ENCODE measurements at regions not wholly inside any gene's neighbourhood (a gene's known extent, or its start where the extent isn't known, plus 50 kb on each side); places are given as distances from the start of the nearest gene placed in this dataset.
A peak's percentile ranks its signal among the peaks of the same experiment; 100 is the strongest.

- FAIRE-seq (no peak), DNase-seq (ENCODE audit: low spot score) (no peak)
Observed at GRCh38 chr2:64336171-64336570, 117.8 kb upstream of the LGALSL start.

GRCh38 chr2:64337314-64337713 is 116.6 kb upstream of the LGALSL start:
- DNase-seq (ENCODE audit: low spot score) (no peak), FAIRE-seq (no peak)

GRCh38 chr2:64338108-64338507 is 115.9 kb upstream of the LGALSL start:
- FAIRE-seq (no peak), DNase-seq (ENCODE audit: low spot score) (no peak)

- no peak for DNase-seq (ENCODE audit: low spot score)
- no peak for FAIRE-seq
Observed at GRCh38 chr2:64338910-64339500, 115.0 kb upstream of the LGALSL start.

GRCh38 chr2:64341461-64341860 is 112.5 kb upstream of the LGALSL start:
- DNase-seq (ENCODE audit: low spot score): no peak
- no peak for FAIRE-seq

GRCh38 chr2:64342195-64343099 is 111.5 kb upstream of the LGALSL start:
- FAIRE-seq: no peak
- DNase-seq (ENCODE audit: low spot score): no peak

- FAIRE-seq (no peak), DNase-seq (ENCODE audit: low spot score) (no peak)
Observed at GRCh38 chr2:64344999-64345576, 108.9 kb upstream of the LGALSL start.

GRCh38 chr2:64345998-64346397 is 108.0 kb upstream of the LGALSL start:
- FAIRE-seq: no peak
- DNase-seq (ENCODE audit: low spot score): no peak

- FAIRE-seq (peak; percentile 83), DNase-seq (ENCODE audit: low spot score) (no peak)
Observed at GRCh38 chr2:64348386-64349130, 105.4 kb upstream of the LGALSL start.

GRCh38 chr2:64349131-64349530 is 104.8 kb upstream of the LGALSL start:
- no peak for DNase-seq (ENCODE audit: low spot score)
- FAIRE-seq: no peak

GRCh38 chr2:64350996-64351395 is 103.0 kb upstream of the LGALSL start:
- DNase-seq (ENCODE audit: low spot score): no peak
- FAIRE-seq: no peak

GRCh38 chr2:64352292-64352691 is 101.7 kb upstream of the LGALSL start:
- DNase-seq (ENCODE audit: low spot score) (no peak), FAIRE-seq (no peak)

GRCh38 chr2:64354857-64355680 is 98.9 kb upstream of the LGALSL start:
- FAIRE-seq (peak; percentile 69), DNase-seq (ENCODE audit: low spot score) (peak; percentile 89)

GRCh38 chr2:64356906-64357305 is 97.1 kb upstream of the LGALSL start:
- FAIRE-seq (no peak), DNase-seq (ENCODE audit: low spot score) (no peak)

GRCh38 chr2:64359171-64359891 is 94.6 kb upstream of the LGALSL start:
- DNase-seq (ENCODE audit: low spot score): no peak
- FAIRE-seq: no peak

GRCh38 chr2:64359892-64360657 is 93.9 kb upstream of the LGALSL start:
- peak; percentile 93 for DNase-seq (ENCODE audit: low spot score)
- peak; percentile 96 for FAIRE-seq

GRCh38 chr2:64361151-64361938 is 92.6 kb upstream of the LGALSL start:
- FAIRE-seq (no peak), DNase-seq (ENCODE audit: low spot score) (no peak)

GRCh38 chr2:64362562-64363026 is 91.4 kb upstream of the LGALSL start:
- peak; percentile 62 for DNase-seq (ENCODE audit: low spot score)
- FAIRE-seq: peak; percentile 58

- DNase-seq (ENCODE audit: low spot score) (no peak), FAIRE-seq (peak; percentile 46)
Observed at GRCh38 chr2:64363140-64363539, 90.8 kb upstream of the LGALSL start.

Measured in urothelium cell line (cell line).